H1 (cell line): ENCODE measurements at regions not wholly inside any gene's neighbourhood (a gene's known extent, or its start where the extent isn't known, plus 50 kb on each side); places are given as distances from the start of the nearest gene placed in this dataset.

ENCODE experiments used
- CTCF ChIA-PET: fragments of 300-600 bp; sonication (Branson Sonifier 250); formaldehyde crosslinking; loops from one replicate; lab custom pipeline; 2021; ENCODE audit not compliant: partially characterized antibody; lab: Charles Lee
- POLR2A ChIA-PET: fragments of 300-600 bp; sonication (Branson Sonifier 250); formaldehyde crosslinking; loops from one replicate; lab custom pipeline; 2021; ENCODE audit warnings: inconsistent platforms; ENCODE audit not compliant: partially characterized antibody; lab: Charles Lee
- DNase-seq, 2 experiments: peaks; one replicate each; pipeline versions ENCODE4 v3.0.0 to v3.0.0-alpha.2; 2010 to 2022; ENCODE audit warnings: low spot score in 2 of 2, low read depth in 1 of 2, mixed read lengths in 1 of 2
- FAIRE-seq: peaks from 2 replicates; lab custom pipeline; 2011; peaks lifted over from hg19 to GRCh38; lab: Jason Lieb, UNC
- H2AFZ ChIP-seq: 2 replicates; pipeline ENCODE4 v1.8.1; 2012; ENCODE audit warnings: low read length, inconsistent platforms
- H2AK5ac ChIP-seq: 2 replicates; pipeline ENCODE4 v1.6.1; 2013; ENCODE audit warnings: low read depth, low read length
- H2BK120ac ChIP-seq: replicated peaks from 2 replicates; pipeline ENCODE3; 2013; ENCODE audit warnings: low read depth, low read length, inconsistent platforms
- H2BK12ac ChIP-seq: 2 replicates; pipeline ENCODE4 v1.6.1; 2013; ENCODE audit warnings: low read depth, low read length
- H2BK15ac ChIP-seq: 2 replicates; pipeline ENCODE4 v1.6.1; 2013; ENCODE audit warnings: low read length
- H2BK20ac ChIP-seq: 2 replicates; pipeline ENCODE4 v1.6.1; 2013; ENCODE audit warnings: low read length
- H2BK5ac ChIP-seq: 2 replicates; pipeline ENCODE4 v1.6.1; 2013; ENCODE audit warnings: low read depth, low read length
- H3K14ac ChIP-seq: 2 replicates; pipeline ENCODE4 v1.6.1; 2013; ENCODE audit warnings: inconsistent platforms; ENCODE audit not compliant: insufficient read length
- H3K18ac ChIP-seq: 2 replicates; pipeline ENCODE4 v1.6.1; 2013; ENCODE audit warnings: low read length; ENCODE audit errors: extremely low read depth
- H3K23ac ChIP-seq: 2 replicates; pipeline ENCODE4 v1.6.1; 2013; ENCODE audit warnings: inconsistent platforms; ENCODE audit not compliant: insufficient read length
- H3K23me2 ChIP-seq: 2 replicates; pipeline ENCODE4 v1.6.1; 2013; ENCODE audit warnings: low read depth, low read length
- H3K27ac ChIP-seq: 2 replicates; pipeline ENCODE4 v1.6.1; 2011; ENCODE audit warnings: low read depth, low read length, inconsistent platforms
- H3K27me3 ChIP-seq, 4 experiments: replicated peaks in 1 of 4; 1 replicate in 1 of 4; 2 replicates in 3 of 4; pipeline versions ENCODE4 v1.6.1 to v1.8.1; 2011 to 2013; ENCODE audit warnings: low read length in 3 of 4, mild to moderate bottlenecking in 3 of 4, inconsistent platforms in 2 of 4, mixed read lengths in 2 of 4, moderate library complexity in 1 of 4; ENCODE audit not compliant: control insufficient read depth in 3 of 4, insufficient read depth in 3 of 4; ENCODE audit errors: extremely low read depth in 1 of 4
- H3K36me3 ChIP-seq, 4 experiments: 2 replicates each; pipeline versions ENCODE4 v1.6.1 to v1.8.1; 2011 to 2013; ENCODE audit warnings: mild to moderate bottlenecking in 4 of 4, low read length in 3 of 4, moderate library complexity in 2 of 4, control low read depth in 1 of 4, inconsistent platforms in 1 of 4; ENCODE audit not compliant: insufficient read depth in 4 of 4, control insufficient read depth in 2 of 4
- H3K4ac ChIP-seq: replicated peaks from 2 replicates; pipeline ENCODE3; 2013; ENCODE audit warnings: low read length, low read depth, mixed read lengths, inconsistent platforms; ENCODE audit not compliant: insufficient read length
- H3K4me1 ChIP-seq, 4 experiments: replicated peaks in 1 of 4; 1 replicate in 1 of 4; 2 replicates in 3 of 4; pipeline versions ENCODE4 v1.6.1 to v1.8.1; 2011 to 2013; ENCODE audit warnings: low read length in 3 of 4, inconsistent platforms in 2 of 4, mixed read lengths in 1 of 4; ENCODE audit not compliant: insufficient read depth in 4 of 4, control insufficient read depth in 3 of 4
- H3K4me2 ChIP-seq, 2 experiments: 2 replicates each; pipeline versions ENCODE4 v1.6.1 to v1.8.1; 2011 to 2013; ENCODE audit warnings: low read depth in 2 of 2, low read length in 2 of 2, control low read depth in 1 of 2, inconsistent platforms in 1 of 2, mild to moderate bottlenecking in 1 of 2; ENCODE audit not compliant: insufficient read depth in 1 of 2
- H3K4me3 ChIP-seq, 4 experiments: fragments of 200-600, 300-600 bp in 1 of 4; sonication (generic), shearing (Covaris generic), sonication (Bioruptor Twin) in 1 of 4; 2 replicates each; pipeline versions ENCODE4 v1.5.1 to v1.8.1; 2011 to 2016; ENCODE audit warnings: low read length in 4 of 4, low read depth in 3 of 4, control low read depth in 2 of 4, inconsistent platforms in 2 of 4, mild to moderate bottlenecking in 2 of 4, mixed read lengths in 1 of 4, moderate library complexity in 1 of 4; ENCODE audit not compliant: insufficient read depth in 2 of 4; ENCODE audit errors: extremely low read depth in 1 of 4
- H3K56ac ChIP-seq: replicated peaks from 2 replicates; pipeline ENCODE3; 2013; ENCODE audit warnings: low read depth, mild to moderate bottlenecking, mixed read lengths, low read length, inconsistent platforms; ENCODE audit not compliant: insufficient read length
- H3K79me1 ChIP-seq: 2 replicates; pipeline ENCODE4 v1.6.1; 2013; ENCODE audit warnings: low read depth, low read length, control low read depth
- H3K79me2 ChIP-seq, 2 experiments: 2 replicates each; pipeline versions ENCODE4 v1.6.1 to v1.8.1; 2012 to 2013; ENCODE audit warnings: low read length in 2 of 2, mild to moderate bottlenecking in 2 of 2, inconsistent platforms in 1 of 2; ENCODE audit not compliant: insufficient read depth in 2 of 2, control insufficient read depth in 1 of 2
- H3K9ac ChIP-seq, 4 experiments: replicated peaks in 1 of 4; 1 replicate in 1 of 4; 2 replicates in 3 of 4; pipeline versions ENCODE4 v1.6.1 to v1.8.1; 2011 to 2013; ENCODE audit warnings: low read depth in 3 of 4, low read length in 3 of 4, control low read depth in 2 of 4, mild to moderate bottlenecking in 2 of 4, moderate library complexity in 2 of 4, inconsistent platforms in 1 of 4; ENCODE audit errors: extremely low read depth in 1 of 4
- H3K9me3 ChIP-seq, 2 experiments: 2 replicates each; pipeline versions ENCODE4 v1.6.1 to v1.8.1; 2012 to 2013; ENCODE audit warnings: mild to moderate bottlenecking in 2 of 2, moderate library complexity in 2 of 2, control low read depth in 1 of 2, inconsistent platforms in 1 of 2, low read depth in 1 of 2, low read length in 1 of 2, mixed read lengths in 1 of 2; ENCODE audit not compliant: insufficient read depth in 2 of 2
- H4K20me1 ChIP-seq, 2 experiments: replicated peaks in 1 of 2; 2 replicates each; pipeline versions ENCODE3 to v1.8.1; 2011 to 2013; ENCODE audit warnings: inconsistent platforms in 2 of 2, low read length in 2 of 2, mild to moderate bottlenecking in 1 of 2; ENCODE audit not compliant: insufficient read depth in 2 of 2, control insufficient read depth in 1 of 2
- H4K5ac ChIP-seq: 2 replicates; pipeline ENCODE4 v1.6.1; 2013; ENCODE audit warnings: low read length, low read depth, mixed read lengths, inconsistent platforms; ENCODE audit not compliant: insufficient read length
- H4K8ac ChIP-seq: 2 replicates; pipeline ENCODE4 v1.8.0; 2013; ENCODE audit warnings: mild to moderate bottlenecking, moderate library complexity, low read length, inconsistent platforms; ENCODE audit not compliant: insufficient read depth; ENCODE audit errors: extremely low read depth
- H4K91ac ChIP-seq: replicated peaks from 2 replicates; pipeline ENCODE3; 2013; ENCODE audit warnings: low read length, mixed read lengths, inconsistent platforms; ENCODE audit not compliant: insufficient read length
- CBX5 ChIP-seq: fragments of 300-800, 300-1000 bp; sonication (generic); IDR thresholded peaks from 2 replicates; pipeline ENCODE4 v1.7.1; 2016; ENCODE audit warnings: antibody characterized with exemption, low read length, low read depth
- CHD1 ChIP-seq: IDR thresholded peaks from 2 replicates; pipeline ENCODE4 v1.6.1; 2012; ENCODE audit warnings: low read depth, low read length, improper control_type of control experiment
- RAD21 ChIP-seq, 2 experiments: IDR thresholded peaks in 1 of 2; conservative IDR thresholded peaks in 1 of 2; 2 replicates each; pipeline ENCODE4 v1.6.1; 2011; ENCODE audit warnings: low read depth in 2 of 2, low read length in 2 of 2, improper control_type of control experiment in 1 of 2, inconsistent platforms in 1 of 2, mild to moderate bottlenecking in 1 of 2, moderate library complexity in 1 of 2
- SIX5 ChIP-seq: IDR thresholded peaks from 2 replicates; pipeline ENCODE4 v1.6.1; 2011; ENCODE audit warnings: mild to moderate bottlenecking, low read depth, low read length
- SP4 ChIP-seq: IDR thresholded peaks from 2 replicates; pipeline ENCODE4 v1.6.1; 2012; ENCODE audit warnings: low read length, inconsistent platforms
- WGBS, 2 experiments: shearing (Covaris generic) in 1 of 2; methylation state at CpG; one replicate each; pipeline versions ENCODE4 v1.1.6 to v1.1.7; 2013 to 2015; ENCODE audit warnings: low lambda C conversion rate in 2 of 2, mixed read lengths in 2 of 2, inconsistent platforms in 1 of 2, low coverage in 1 of 2, missing lambda C conversion rate in 1 of 2; ENCODE audit not compliant: insufficient replicate concordance in 2 of 2, insufficient coverage in 1 of 2, insufficient read length in 1 of 2; ENCODE audit errors: extremely low coverage in 1 of 2, missing lambda C conversion rate in 1 of 2; 5-methylcytosine and 5-hydroxymethylcytosine counted together
- TF ChIP-seq, protein P1 (sequence below): IDR thresholded peaks from 2 replicates; pipeline ENCODE4 v1.6.1; 2011; ENCODE audit warnings: low read depth, mild to moderate bottlenecking, low read length; ENCODE audit not compliant: insufficient read depth

DNA sequence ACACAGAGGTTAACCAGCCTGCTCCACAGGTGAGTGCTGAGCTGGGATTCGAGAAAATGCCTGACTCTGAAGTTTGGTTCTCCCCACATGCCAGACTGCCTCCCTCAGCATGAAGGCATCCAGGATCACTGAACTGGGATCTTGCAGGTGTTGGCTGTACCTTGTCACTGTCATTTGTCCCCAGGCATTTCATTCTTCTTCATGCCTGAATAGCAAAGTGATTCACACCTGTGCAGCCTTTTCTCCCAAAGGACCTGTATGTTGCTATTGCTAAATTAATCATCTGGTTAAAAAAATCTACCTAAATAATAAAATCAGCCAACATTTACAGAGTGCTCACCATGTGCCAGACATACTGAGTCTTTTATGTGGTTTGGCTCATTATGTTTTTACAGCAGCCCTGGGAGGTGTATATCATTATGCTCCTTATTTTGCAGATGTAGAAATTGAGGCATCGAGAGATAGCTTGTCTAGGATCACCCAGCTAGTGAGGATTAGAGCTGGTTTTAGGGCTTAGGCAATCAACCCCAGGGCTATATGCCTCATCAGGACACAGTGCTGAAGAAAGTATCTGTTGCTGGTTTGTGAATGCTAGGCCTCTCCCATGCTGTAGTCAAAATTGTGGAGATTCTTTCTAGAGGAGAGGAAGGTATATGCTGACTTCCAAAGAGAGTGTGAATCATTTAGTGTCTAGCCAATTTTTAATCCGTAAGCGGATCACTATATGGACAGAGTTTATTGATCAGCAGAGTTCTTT is 204.4 kb downstream of the HIPK3 start:
- H3K27ac ChIP-seq: no peak overlapping the region
- ChIA-PET CTCF (interaction anchor here (1.1 kb wide), 1 partner anchor 91 kb away, joined by 3 read pairs; no protein-coding TSS in a partner anchor), POLR2A (no interaction called here)
- H2AK5ac ChIP-seq: no peak overlapping the region
- H2BK12ac ChIP-seq: no peak overlapping the region
- peaks cover 0 to 2% of the 10 kb centered on the region in 2 experiments for H4K20me1 ChIP-seq
- H3K36me3 ChIP-seq: no peaks in the 10 kb centered on the region
- H2BK120ac ChIP-seq: no peak overlapping the region
- WGBS, 2 experiments: 80% methylated on average over 4 of the region's 4 CpGs; no CpG with 5 or more reads in 1 of the 2 experiments
- no peak overlapping the region for H2BK15ac ChIP-seq
- no peak overlapping the region for H4K5ac ChIP-seq
- no peak overlapping the region for H4K91ac ChIP-seq
- no peak overlapping the region for H3K56ac ChIP-seq
- no peak overlapping the region for H3K9ac ChIP-seq
- H3K18ac ChIP-seq: no peak overlapping the region
- H3K4me3 ChIP-seq: no peak overlapping the region
- FAIRE-seq: no peak
- no peak overlapping the region for H2AFZ ChIP-seq
- H3K14ac ChIP-seq: no peak overlapping the region
- no peak overlapping the region for H2BK5ac ChIP-seq
- H3K23me2 ChIP-seq: no peaks in the 10 kb centered on the region
- H3K79me2 ChIP-seq: no peaks in the 10 kb centered on the region
- no peak overlapping the region for H2BK20ac ChIP-seq
- no peaks in the 10 kb centered on the region for H3K9me3 ChIP-seq
- no peak overlapping the region for H3K4ac ChIP-seq
- H3K79me1 ChIP-seq: no peaks in the 10 kb centered on the region
- H3K4me2 ChIP-seq: no peak overlapping the region
- H3K23ac ChIP-seq: no peak overlapping the region
- DNase-seq: no peak
- H3K4me1 ChIP-seq: no peaks in the 10 kb centered on the region
- H3K27me3 ChIP-seq: no peaks in the 10 kb centered on the region
- H4K8ac ChIP-seq: no peak overlapping the region; the same call in 1 of the 2 replicates
- TF ChIP-seq SP4 (no peak), CHD1 (no peak), SIX5 (no peak), RAD21 (IDR thresholded peaks at IDR 0.05 in 1 of 2, conservative IDR thresholded peaks at IDR 0.05 in 1 of 2; ENCODE audit: low read depth in 2 of 2, low read length in 2 of 2) (no peak), CBX5 (no peak)
- TF ChIP-seq, protein P1, sequence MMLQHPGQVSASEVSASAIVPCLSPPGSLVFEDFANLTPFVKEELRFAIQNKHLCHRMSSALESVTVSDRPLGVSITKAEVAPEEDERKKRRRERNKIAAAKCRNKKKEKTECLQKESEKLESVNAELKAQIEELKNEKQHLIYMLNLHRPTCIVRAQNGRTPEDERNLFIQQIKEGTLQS: no peak
